DND-41 (cell line): ENCODE measurements at regions not wholly inside any gene's neighbourhood (a gene's known extent, or its start where the extent isn't known, plus 50 kb on each side); places are given as distances from the start of the nearest gene placed in this dataset.

Experiments
- ATAC-seq: fragments of 200-7000 bp; cut with Tn5 transposase; 3 replicates; pipeline ENCODE4 v1.9.1; 2021; ENCODE audit warnings: low read depth; ENCODE audit not compliant: insufficient read depth
- DNase-seq: peaks from one replicate; pipeline ENCODE4 v3.0.0-alpha.2; 2020
- H2AFZ ChIP-seq: 2 replicates; pipeline ENCODE4 v1.6.0; 2012; ENCODE audit warnings: low read depth, low read length
- H3K27ac ChIP-seq: 2 replicates; pipeline ENCODE4 v1.5.1; 2012; ENCODE audit warnings: low read length, inconsistent platforms
- H3K27me3 ChIP-seq: fragments of 200-600 bp; sonication (generic); 2 replicates; pipeline ENCODE4 v1.6.0; 2012; ENCODE audit warnings: low read length, mild to moderate bottlenecking, inconsistent platforms; ENCODE audit not compliant: insufficient read depth, poor library complexity
- H3K36me3 ChIP-seq: 2 replicates; pipeline ENCODE4 v1.5.1; 2012; ENCODE audit warnings: low read length, inconsistent platforms; ENCODE audit not compliant: insufficient read depth
- H3K4me1 ChIP-seq: 2 replicates; pipeline ENCODE4 v1.5.1; 2012; ENCODE audit warnings: mild to moderate bottlenecking, low read length; ENCODE audit not compliant: insufficient read depth
- H3K4me2 ChIP-seq: 2 replicates; pipeline ENCODE4 v1.6.0; 2012; ENCODE audit warnings: mild to moderate bottlenecking, moderate library complexity, low read length, inconsistent platforms; ENCODE audit not compliant: insufficient read depth
- H3K4me3 ChIP-seq, 2 experiments: fragments of 200-600 bp in 1 of 2; shearing (Covaris generic) in 1 of 2; 2 replicates each; pipeline ENCODE4 v1.5.1; 2012 to 2016; ENCODE audit warnings: inconsistent platforms in 2 of 2, low read length in 2 of 2, mild to moderate bottlenecking in 2 of 2, low read depth in 1 of 2, moderate library complexity in 1 of 2
- H3K79me2 ChIP-seq: 2 replicates; pipeline ENCODE4 v1.6.0; 2012; ENCODE audit warnings: low read length, inconsistent platforms; ENCODE audit not compliant: insufficient read depth
- H3K9ac ChIP-seq: 2 replicates; pipeline ENCODE4 v1.6.0; 2012; ENCODE audit warnings: low read depth, mild to moderate bottlenecking, inconsistent platforms, low read length, moderate library complexity
- H3K9me3 ChIP-seq: 2 replicates; pipeline ENCODE4 v1.5.1; 2012; ENCODE audit warnings: low read length, moderate library complexity, mild to moderate bottlenecking, inconsistent platforms; ENCODE audit not compliant: insufficient read depth, severe bottlenecking
- H4K20me1 ChIP-seq: 2 replicates; pipeline ENCODE4 v1.6.0; 2012; ENCODE audit warnings: low read length; ENCODE audit not compliant: insufficient read depth
- CTCF ChIP-seq: IDR thresholded peaks from 2 replicates; pipeline ENCODE4 v1.5.1; 2012; ENCODE audit warnings: borderline replicate concordance, low read length, moderate library complexity, mild to moderate bottlenecking; ENCODE audit not compliant: poor library complexity, severe bottlenecking; ENCODE audit errors: extremely low read depth
- EZH2 ChIP-seq: IDR thresholded peaks from 3 replicates; pipeline ENCODE4 v1.6.1; 2012; ENCODE audit warnings: borderline replicate concordance, low read depth, mild to moderate bottlenecking, moderate library complexity, low read length, inconsistent platforms; ENCODE audit not compliant: severe bottlenecking

DNA sequence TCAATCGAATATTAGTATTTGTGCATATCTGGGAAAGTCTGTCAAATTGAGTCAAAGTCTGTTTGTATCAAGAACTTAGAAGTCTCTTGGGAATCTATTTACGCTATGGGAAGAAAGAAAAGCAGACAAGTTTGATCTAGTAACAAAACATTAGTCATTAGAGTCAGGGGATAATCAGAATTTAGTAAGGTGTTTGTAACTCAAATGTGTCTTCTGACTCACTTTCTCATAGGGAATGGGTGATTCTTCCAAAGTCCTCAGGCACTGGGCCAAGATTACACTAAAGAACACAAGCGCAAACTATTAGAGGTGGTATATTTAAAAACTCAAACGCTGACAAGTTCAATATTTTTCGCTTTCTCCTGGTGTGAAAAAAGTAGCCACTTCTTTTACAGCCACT is 926.5 kb downstream of the PDHA2 start:
- TF ChIP-seq CTCF: no peak
- TF ChIP-seq EZH2: no peak
- DNase-seq (no peak), ATAC-seq (no peak)
- H3K9ac ChIP-seq: no peak overlapping the region
- no peak overlapping the region for H2AFZ ChIP-seq
- no peaks in the 10 kb centered on the region for H3K4me1 ChIP-seq
- H3K9me3 ChIP-seq: peaks cover 11% of the 10 kb centered on the region
- H3K36me3 ChIP-seq: no peaks in the 10 kb centered on the region
- no peaks in the 10 kb centered on the region for H3K27me3 ChIP-seq
- no peaks in the 10 kb centered on the region for H4K20me1 ChIP-seq
- no peak overlapping the region for H3K4me2 ChIP-seq
- H3K4me3 ChIP-seq: no peak overlapping the region
- H3K27ac ChIP-seq: no peak overlapping the region
- no peaks in the 10 kb centered on the region for H3K79me2 ChIP-seq

GRCh38 chr4:96767815-96768480 is 928.1 kb downstream of the PDHA2 start:
- H3K9ac ChIP-seq: no peak overlapping the region
- no peak overlapping the region for H3K4me2 ChIP-seq
- no peak for DNase-seq
- H3K36me3 ChIP-seq: no peaks in the 10 kb centered on the region
- peaks cover 8% of the 10 kb centered on the region for H3K9me3 ChIP-seq
- no peaks in the 10 kb centered on the region for H3K4me1 ChIP-seq
- no peaks in the 10 kb centered on the region for H3K79me2 ChIP-seq
- ATAC-seq: no peak
- no peak overlapping the region for H3K4me3 ChIP-seq
- TF ChIP-seq CTCF (no peak), EZH2 (no peak)
- no peaks in the 10 kb centered on the region for H3K27me3 ChIP-seq
- no peak overlapping the region for H3K27ac ChIP-seq
- H2AFZ ChIP-seq: no peak overlapping the region
- no peaks in the 10 kb centered on the region for H4K20me1 ChIP-seq

GRCh38 chr4:96775501-96775900 is 935.6 kb downstream of the PDHA2 start:
- H4K20me1 ChIP-seq: no peaks in the 10 kb centered on the region
- DNase-seq (no peak), ATAC-seq (no peak)

More at GRCh38 chr4:96775501-96775900, 935.6 kb downstream of the PDHA2 start:
- no peaks in the 10 kb centered on the region for H3K27me3 ChIP-seq
- H3K4me1 ChIP-seq: no peaks in the 10 kb centered on the region
- H3K79me2 ChIP-seq: no peaks in the 10 kb centered on the region
- no peaks in the 10 kb centered on the region for H3K9me3 ChIP-seq
- H3K9ac ChIP-seq: no peak overlapping the region
- H3K4me3 ChIP-seq: no peak overlapping the region
- H2AFZ ChIP-seq: no peak overlapping the region
- no peaks in the 10 kb centered on the region for H3K36me3 ChIP-seq
- no peak overlapping the region for H3K4me2 ChIP-seq
- no peak overlapping the region for H3K27ac ChIP-seq
- TF ChIP-seq EZH2: no peak
- TF ChIP-seq CTCF: no peak
